ENCODE measurements at regions not wholly inside any gene's neighbourhood (a gene's known extent, or its start where the extent isn't known, plus 50 kb on each side); places are given as distances from the start of the nearest gene placed in this dataset.

- no peak for DNase-seq (ENCODE audit: low read depth, low spot score)
- dilution Hi-C loops (cut with MboI; ENCODE audit: extremely low pct_ligation_motif_present, low sequenced_read_pairs) = no loop called here
Measured at GRCh38 chr4:62328526-62328925, 1128.4 kb downstream of the ADGRL3 start.

DNA sequence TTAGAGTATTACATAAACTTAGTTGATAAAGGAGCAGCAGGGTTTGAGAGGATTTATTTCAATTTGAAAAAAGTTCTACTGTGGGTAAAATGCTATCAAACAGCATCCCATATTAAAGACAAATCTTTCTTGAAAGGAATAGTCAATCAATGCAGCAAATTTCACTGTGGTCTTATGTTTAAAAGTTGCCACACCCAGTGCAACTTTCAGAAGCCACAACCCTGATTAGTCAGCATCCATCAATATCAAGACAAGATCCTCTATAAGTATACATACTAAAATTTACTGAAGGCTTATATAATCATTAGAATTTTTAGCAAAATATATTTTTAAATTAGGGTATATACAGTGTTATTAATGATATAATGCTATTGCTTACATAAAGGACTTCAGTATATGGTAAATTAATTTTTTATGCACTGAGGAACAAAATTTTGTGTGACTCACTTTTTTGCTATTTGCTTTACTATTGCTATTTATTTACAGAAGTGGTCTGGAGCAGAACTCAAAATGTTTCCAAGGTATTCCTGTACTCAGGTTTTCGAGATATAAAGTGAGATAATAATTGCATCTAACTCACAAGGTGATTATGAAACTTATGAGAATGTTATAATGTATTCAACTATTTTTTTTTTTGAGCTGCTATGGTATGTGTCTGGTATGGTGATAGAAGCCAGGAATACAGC lies 1127.6 kb downstream of the ADGRL3 start:
- Histone ChIP-seq H3K4me1 (ENCODE audit: control insufficient read depth, extremely low read depth, insufficient read depth, low read length) (no peaks in the 10 kb centered on the region), H3K79me2 (ENCODE audit: control insufficient read depth, insufficient read depth, low read length) (no peaks in the 10 kb centered on the region), H3K9ac (ENCODE audit: control insufficient read depth, extremely low read depth, insufficient read depth, low read length) (no peak overlapping the region), H4K20me1 (ENCODE audit: control insufficient read depth, extremely low read depth, insufficient read depth, low read length) (no peaks in the 10 kb centered on the region), H3K36me3 (ENCODE audit: control insufficient read depth in 2 of 2, extremely low read depth in 1 of 2, insufficient read depth in 2 of 2, low read length in 2 of 2) (no peaks in the 10 kb centered on the region), H3K27me3 (ENCODE audit: control insufficient read depth, extremely low read depth, insufficient read depth, low read length) (no peaks in the 10 kb centered on the region), H3K9me3 (ENCODE audit: control insufficient read depth, low read depth, low read length) (no peaks in the 10 kb centered on the region), H3K4me2 (ENCODE audit: control insufficient read depth, extremely low read depth, insufficient read depth, low read depth, low read length) (no peak overlapping the region), H3K9me1 (ENCODE audit: control insufficient read depth, extremely low read depth, insufficient read depth, low read length) (no peaks in the 10 kb centered on the region), H3K4me3 (ENCODE audit: control insufficient read depth in 2 of 3, extremely low read depth in 1 of 3, insufficient read depth in 2 of 3, low read depth in 1 of 3, low read length in 3 of 3) (no peak overlapping the region), H3K27ac (ENCODE audit: control insufficient read depth, insufficient read depth, low read length) (no peak overlapping the region), H2AFZ (ENCODE audit: control insufficient read depth, low read length) (no peak overlapping the region)
- no peak for DNase-seq (ENCODE audit: low read depth, low spot score)
- dilution Hi-C loops (cut with MboI; ENCODE audit: extremely low pct_ligation_motif_present, low sequenced_read_pairs) = no loop called here
- no peak for FAIRE-seq
- no peak for TF ChIP-seq EZH2 (IDR thresholded peaks at IDR 0.05; ENCODE audit: low read length)
- TF ChIP-seq, protein P1, sequence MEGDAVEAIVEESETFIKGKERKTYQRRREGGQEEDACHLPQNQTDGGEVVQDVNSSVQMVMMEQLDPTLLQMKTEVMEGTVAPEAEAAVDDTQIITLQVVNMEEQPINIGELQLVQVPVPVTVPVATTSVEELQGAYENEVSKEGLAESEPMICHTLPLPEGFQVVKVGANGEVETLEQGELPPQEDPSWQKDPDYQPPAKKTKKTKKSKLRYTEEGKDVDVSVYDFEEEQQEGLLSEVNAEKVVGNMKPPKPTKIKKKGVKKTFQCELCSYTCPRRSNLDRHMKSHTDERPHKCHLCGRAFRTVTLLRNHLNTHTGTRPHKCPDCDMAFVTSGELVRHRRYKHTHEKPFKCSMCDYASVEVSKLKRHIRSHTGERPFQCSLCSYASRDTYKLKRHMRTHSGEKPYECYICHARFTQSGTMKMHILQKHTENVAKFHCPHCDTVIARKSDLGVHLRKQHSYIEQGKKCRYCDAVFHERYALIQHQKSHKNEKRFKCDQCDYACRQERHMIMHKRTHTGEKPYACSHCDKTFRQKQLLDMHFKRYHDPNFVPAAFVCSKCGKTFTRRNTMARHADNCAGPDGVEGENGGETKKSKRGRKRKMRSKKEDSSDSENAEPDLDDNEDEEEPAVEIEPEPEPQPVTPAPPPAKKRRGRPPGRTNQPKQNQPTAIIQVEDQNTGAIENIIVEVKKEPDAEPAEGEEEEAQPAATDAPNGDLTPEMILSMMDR (optimal IDR thresholded peaks at IDR 0.05 in 1 of 3, IDR thresholded peaks at IDR 0.05 in 1 of 3, conservative IDR thresholded peaks at IDR 0.05 in 1 of 3; ENCODE audit: extremely low read depth in 1 of 3, insufficient read depth in 2 of 3, low read length in 3 of 3) = no peak

More at GRCh38 chr4:62328526-62328925, 1128.4 kb downstream of the ADGRL3 start:
- Histone ChIP-seq H4K20me1 (ENCODE audit: control insufficient read depth, extremely low read depth, insufficient read depth, low read length) (no peaks in the 10 kb centered on the region), H3K4me3 (ENCODE audit: control insufficient read depth in 2 of 3, extremely low read depth in 1 of 3, insufficient read depth in 2 of 3, low read depth in 1 of 3, low read length in 3 of 3) (no peak overlapping the region), H3K36me3 (ENCODE audit: control insufficient read depth in 2 of 2, extremely low read depth in 1 of 2, insufficient read depth in 2 of 2, low read length in 2 of 2) (no peaks in the 10 kb centered on the region), H3K9ac (ENCODE audit: control insufficient read depth, extremely low read depth, insufficient read depth, low read length) (no peak overlapping the region), H3K27me3 (ENCODE audit: control insufficient read depth, extremely low read depth, insufficient read depth, low read length) (no peaks in the 10 kb centered on the region), H3K27ac (ENCODE audit: control insufficient read depth, insufficient read depth, low read length) (no peak overlapping the region), H3K79me2 (ENCODE audit: control insufficient read depth, insufficient read depth, low read length) (no peaks in the 10 kb centered on the region), H3K9me1 (ENCODE audit: control insufficient read depth, extremely low read depth, insufficient read depth, low read length) (no peaks in the 10 kb centered on the region), H3K4me1 (ENCODE audit: control insufficient read depth, extremely low read depth, insufficient read depth, low read length) (no peaks in the 10 kb centered on the region), H2AFZ (ENCODE audit: control insufficient read depth, low read length) (no peak overlapping the region), H3K9me3 (ENCODE audit: control insufficient read depth, low read depth, low read length) (no peaks in the 10 kb centered on the region), H3K4me2 (ENCODE audit: control insufficient read depth, extremely low read depth, insufficient read depth, low read depth, low read length) (no peak overlapping the region)
- TF ChIP-seq, protein P1 (optimal IDR thresholded peaks at IDR 0.05 in 1 of 3, IDR thresholded peaks at IDR 0.05 in 1 of 3, conservative IDR thresholded peaks at IDR 0.05 in 1 of 3; ENCODE audit: extremely low read depth in 1 of 3, insufficient read depth in 2 of 3, low read length in 3 of 3) = no peak
- TF ChIP-seq EZH2 (IDR thresholded peaks at IDR 0.05; ENCODE audit: low read length) = no peak
- no peak for FAIRE-seq

All from keratinocyte (primary cell).